Naive thymus-derived CD4-positive, alpha-beta T cell (primary cell): ENCODE measurements at regions not wholly inside any gene's neighbourhood (a gene's known extent, or its start where the extent isn't known, plus 50 kb on each side); places are given as distances from the start of the nearest gene placed in this dataset.
"Not testable (repeated sequence)": the region's sequence is repeated elsewhere in the genome, so short reads cannot be mapped to it uniquely, and the experiment has no call there.

ENCODE experiments used
- ATAC-seq: fragments of 150-1000 bp; cut with Tn5 transposase; 2 replicates; pipeline ENCODE4 v1.10.0; 2021; ENCODE audit warnings: mild to moderate bottlenecking, moderate library complexity
- CTCF ChIA-PET: fragments of 350-600 bp; sonication (Branson Sonifier 250); formaldehyde crosslinking; loops from one replicate; lab custom pipeline; 2021; ENCODE audit warnings: antibody characterized with exemption; lab: Charles Lee
- POLR2A ChIA-PET: fragments of 350-600 bp; sonication (Branson Sonifier 250); formaldehyde crosslinking; loops from one replicate; lab custom pipeline; 2021; ENCODE audit warnings: antibody characterized with exemption, inconsistent platforms; lab: Charles Lee
- DNase-seq, 9 donors: peaks; one replicate each; pipeline versions ENCODE4 v3.0.0 to v3.0.0-alpha.2; 2020 to 2022; ENCODE audit warnings: mixed read lengths in 1 of 9
- H3K27ac ChIP-seq: one replicate; pipeline ENCODE4 v1.7.0; 2013; ENCODE audit warnings: mild to moderate bottlenecking, low read depth, low read length, moderate library complexity
- H3K27me3 ChIP-seq, 2 donors: one replicate each; pipeline ENCODE4 v1.7.0; 2013; ENCODE audit warnings: low read length in 2 of 2, mild to moderate bottlenecking in 2 of 2, moderate library complexity in 2 of 2; ENCODE audit not compliant: control insufficient read depth in 2 of 2, insufficient read depth in 2 of 2
- H3K36me3 ChIP-seq, 3 experiments: 1 replicate in 2 of 3; 2 replicates in 1 of 3; pipeline ENCODE4 v1.7.0; 2013; ENCODE audit warnings: low read length in 3 of 3, mild to moderate bottlenecking in 3 of 3, moderate library complexity in 1 of 3; ENCODE audit not compliant: insufficient read depth in 3 of 3, control insufficient read depth in 2 of 3
- H3K4me1 ChIP-seq, 2 donors: one replicate each; pipeline ENCODE4 v1.7.0; 2013; ENCODE audit warnings: low read length in 2 of 2, mild to moderate bottlenecking in 2 of 2, moderate library complexity in 1 of 2; ENCODE audit not compliant: control insufficient read depth in 2 of 2, insufficient read depth in 2 of 2
- H3K4me3 ChIP-seq: 2 replicates; pipeline ENCODE4 v1.7.0; 2013; ENCODE audit warnings: mild to moderate bottlenecking, low read length
- H3K9me3 ChIP-seq, 3 experiments: 1 replicate in 2 of 3; 2 replicates in 1 of 3; pipeline ENCODE4 v1.7.0; 2013; ENCODE audit warnings: low read length in 3 of 3; ENCODE audit not compliant: control insufficient read depth in 2 of 3
- H3K27ac Mint-ChIP-seq, 9 donors: one replicate each; pipeline ENCODE4 v1.8.0; 2020 to 2022; ENCODE audit warnings: mixed read lengths in 9 of 9, mild to moderate bottlenecking in 8 of 9, moderate library complexity in 5 of 9, inconsistent platforms in 2 of 9
- H3K27me3 Mint-ChIP-seq, 5 donors: one replicate each; pipeline ENCODE4 v1.8.0; 2021 to 2022; ENCODE audit warnings: mixed read lengths in 5 of 5, mild to moderate bottlenecking in 1 of 5
- H3K36me3 Mint-ChIP-seq, 5 donors: one replicate each; pipeline ENCODE4 v1.8.0; 2020 to 2022; ENCODE audit warnings: mixed read lengths in 5 of 5, mild to moderate bottlenecking in 3 of 5, inconsistent platforms in 1 of 5
- H3K4me1 Mint-ChIP-seq, 7 donors: one replicate each; pipeline ENCODE4 v1.8.0; 2020 to 2022; ENCODE audit warnings: mixed read lengths in 7 of 7, mild to moderate bottlenecking in 3 of 7, inconsistent platforms in 1 of 7
- H3K4me3 Mint-ChIP-seq, 10 donors: one replicate each; pipeline ENCODE4 v1.8.0; 2020 to 2022; ENCODE audit warnings: mild to moderate bottlenecking in 10 of 10, mixed read lengths in 10 of 10, moderate library complexity in 6 of 10, inconsistent platforms in 2 of 10
- H3K9me3 Mint-ChIP-seq, 11 donors: one replicate each; pipeline ENCODE4 v1.8.0; 2020 to 2022; ENCODE audit warnings: mixed read lengths in 11 of 11, mild to moderate bottlenecking in 4 of 11, inconsistent platforms in 1 of 11, moderate library complexity in 1 of 11
- intact Hi-C, 2 donors: fragments of 100-400 bp; cut with micrococcal nuclease; formaldehyde crosslinking; loops; one replicate each; pipeline ENCODE4 v1.15.1; 2023

DNA sequence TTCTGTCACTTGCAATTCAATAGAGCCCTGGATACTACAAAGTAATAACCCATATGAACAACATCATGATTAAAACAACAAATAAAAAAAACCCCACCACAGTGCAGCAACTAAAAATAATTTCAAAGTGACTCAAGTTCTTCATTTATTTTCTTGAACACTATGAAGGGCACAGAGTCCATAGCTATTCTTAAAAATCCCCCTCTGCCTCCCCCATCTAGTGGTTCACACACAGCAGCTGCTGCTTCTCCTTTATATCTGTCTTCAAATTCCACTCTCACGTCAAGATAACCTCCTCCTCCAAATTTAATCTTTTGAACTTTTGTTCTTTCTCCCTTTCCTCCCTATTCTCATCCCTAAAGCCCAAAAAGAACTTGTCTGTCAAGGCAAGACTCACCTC lies 591.3 kb downstream of the ZEB2 start:
- CTCF ChIA-PET = no interaction called here
- Mint-ChIP-seq H3K27me3 (peaks cover 25 to 42% (median 35%) of the 10 kb centered on the region in 5 donors), H3K4me3 (no peak overlapping the region)

DNA sequence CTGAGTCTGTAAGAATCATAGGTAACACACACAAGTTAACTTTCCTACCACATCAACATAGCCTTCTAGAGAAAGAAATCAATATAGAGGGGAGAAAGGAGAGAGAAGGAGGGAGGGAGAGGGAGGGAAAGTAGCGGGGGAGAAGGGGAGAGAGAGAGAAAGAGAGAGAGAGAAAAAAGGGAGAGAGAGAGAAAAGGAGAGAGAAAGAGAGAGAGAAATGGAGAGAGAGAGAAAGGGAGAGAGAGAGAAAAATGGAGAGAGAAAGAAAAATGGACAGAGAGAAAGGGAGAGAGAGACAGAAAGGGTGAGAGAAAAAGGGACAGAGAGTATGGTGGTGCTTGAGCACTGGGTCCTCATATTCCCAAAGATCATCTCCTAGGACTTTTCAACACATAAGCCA lies 591.7 kb downstream of the ZEB2 start:
- DNase-seq = no peak
- no peaks in the 10 kb centered on the region for H3K4me1 ChIP-seq
- peaks cover 0 to 4% (median 0%) of the 10 kb centered on the region in 11 donors for H3K9me3 Mint-ChIP-seq
- H3K27ac ChIP-seq = no peak overlapping the region
- no peaks in the 10 kb centered on the region for H3K36me3 ChIP-seq
- H3K27ac Mint-ChIP-seq = no peak overlapping the region
- H3K4me3 Mint-ChIP-seq = no peak overlapping the region
- no peak overlapping the region for H3K4me3 ChIP-seq
- H3K9me3 ChIP-seq = no peaks in the 10 kb centered on the region
- ATAC-seq = no peak
- CTCF ChIA-PET = no interaction called here
- intact Hi-C loops = no loop called here
- POLR2A ChIA-PET = no interaction called here
- H3K36me3 Mint-ChIP-seq = no peaks in the 10 kb centered on the region
- H3K27me3 Mint-ChIP-seq = peaks cover 20 to 42% (median 32%) of the 10 kb centered on the region in 5 donors
- H3K4me1 Mint-ChIP-seq = no peaks in the 10 kb centered on the region
- H3K27me3 ChIP-seq = no peaks in the 10 kb centered on the region

More for the DNA sequence above, 591.3 kb downstream of the ZEB2 start:
- Histone ChIP-seq H3K4me3 (no peak overlapping the region), H3K27ac (no peak overlapping the region), H3K9me3 (no peaks in the 10 kb centered on the region), H3K27me3 (no peaks in the 10 kb centered on the region), H3K4me1 (no peaks in the 10 kb centered on the region), H3K36me3 (no peaks in the 10 kb centered on the region)
- POLR2A ChIA-PET = no interaction called here
- H3K9me3 Mint-ChIP-seq = peaks cover 0 to 4% (median 0%) of the 10 kb centered on the region in 11 donors
- no peaks in the 10 kb centered on the region for H3K4me1 Mint-ChIP-seq
- intact Hi-C loops = no loop called here
- no peak for DNase-seq
- H3K27ac Mint-ChIP-seq = no peak overlapping the region
- no peak for ATAC-seq
- no peaks in the 10 kb centered on the region for H3K36me3 Mint-ChIP-seq

DNA sequence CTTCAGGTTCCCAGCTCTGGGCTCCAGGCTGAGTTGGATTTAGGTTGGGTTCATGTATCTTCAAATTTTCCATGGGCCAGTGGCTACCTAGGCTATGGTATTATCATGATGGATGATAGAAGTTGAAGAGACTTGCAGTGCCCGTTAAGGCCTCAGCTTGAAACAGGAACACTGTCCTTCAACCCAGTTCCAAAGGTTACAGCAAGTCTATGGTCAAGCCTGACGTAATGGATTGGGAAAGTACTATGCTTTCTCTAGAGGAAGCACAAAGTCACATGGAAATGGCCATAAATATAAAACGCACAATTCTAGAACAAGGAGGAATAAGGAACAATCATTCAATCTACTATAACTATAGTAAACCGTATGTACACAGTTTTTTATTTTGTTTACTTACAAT lies 593.2 kb downstream of the ZEB2 start:
- DNase-seq = no peak
- Histone ChIP-seq H3K9me3 (no peaks in the 10 kb centered on the region), H3K27ac (no peak overlapping the region), H3K4me3 (no peak overlapping the region), H3K27me3 (no peaks in the 10 kb centered on the region), H3K4me1 (no peaks in the 10 kb centered on the region), H3K36me3 (no peaks in the 10 kb centered on the region)
- ATAC-seq = no peak
- no peak overlapping the region for H3K27ac Mint-ChIP-seq
- intact Hi-C loops = no loop called here
- peaks cover 14 to 32% (median 22%) of the 10 kb centered on the region in 5 donors for H3K27me3 Mint-ChIP-seq
- no peaks in the 10 kb centered on the region for H3K36me3 Mint-ChIP-seq
- CTCF ChIA-PET = no interaction called here
- no peaks in the 10 kb centered on the region for H3K4me1 Mint-ChIP-seq
- peaks cover 0 to 6% (median 1%) of the 10 kb centered on the region in 11 donors for H3K9me3 Mint-ChIP-seq
- H3K4me3 Mint-ChIP-seq = no peak overlapping the region
- POLR2A ChIA-PET = no interaction called here

DNA sequence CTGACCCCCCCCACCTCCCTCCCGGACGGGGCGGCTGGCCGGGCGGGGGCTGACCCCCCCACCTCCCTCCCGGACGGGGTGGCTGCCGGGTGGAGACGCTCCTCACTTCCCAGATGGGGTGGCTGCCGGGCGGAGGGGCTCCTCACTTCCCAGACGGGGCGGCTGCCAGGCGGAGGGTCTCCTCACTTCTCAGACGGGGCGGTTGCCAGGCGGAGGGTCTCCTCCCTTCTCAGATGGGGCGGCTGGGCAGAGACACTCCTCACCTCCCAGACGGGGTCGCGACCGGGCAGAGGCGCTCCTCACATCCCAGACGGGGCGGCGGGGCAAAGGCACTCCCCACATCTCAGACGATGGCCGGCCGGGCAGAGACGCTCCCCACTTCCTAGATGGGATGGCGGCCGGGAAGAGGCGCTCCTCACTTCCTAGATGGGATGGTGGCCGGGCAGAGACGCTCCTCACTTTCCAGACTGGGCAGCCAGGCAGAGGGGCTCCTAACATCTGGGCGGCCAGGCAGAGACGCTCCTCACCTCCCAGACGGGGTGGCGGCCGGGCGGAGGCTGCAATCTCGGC lies 597.6 kb downstream of the ZEB2 start:
- Mint-ChIP-seq H3K9me3 (peaks cover 9 to 30% (median 19%) of the 10 kb centered on the region in 11 donors), H3K36me3 (peaks cover 0 to 16% (median 6%) of the 10 kb centered on the region in 5 donors), H3K27me3 (peaks cover 4 to 15% (median 11%) of the 10 kb centered on the region in 5 donors)
- intact Hi-C loops, CTCF ChIA-PET, H3K4me3 ChIP-seq, POLR2A ChIA-PET, H3K36me3 ChIP-seq, H3K4me3 Mint-ChIP-seq, H3K4me1 ChIP-seq, ATAC-seq, H3K27ac Mint-ChIP-seq, H3K27ac ChIP-seq, H3K4me1 Mint-ChIP-seq, DNase-seq, H3K27me3 ChIP-seq: not testable (repeated sequence)
- H3K9me3 ChIP-seq = peaks cover 0 to 13% (median 0%) of the 10 kb centered on the region in 3 experiments

DNA sequence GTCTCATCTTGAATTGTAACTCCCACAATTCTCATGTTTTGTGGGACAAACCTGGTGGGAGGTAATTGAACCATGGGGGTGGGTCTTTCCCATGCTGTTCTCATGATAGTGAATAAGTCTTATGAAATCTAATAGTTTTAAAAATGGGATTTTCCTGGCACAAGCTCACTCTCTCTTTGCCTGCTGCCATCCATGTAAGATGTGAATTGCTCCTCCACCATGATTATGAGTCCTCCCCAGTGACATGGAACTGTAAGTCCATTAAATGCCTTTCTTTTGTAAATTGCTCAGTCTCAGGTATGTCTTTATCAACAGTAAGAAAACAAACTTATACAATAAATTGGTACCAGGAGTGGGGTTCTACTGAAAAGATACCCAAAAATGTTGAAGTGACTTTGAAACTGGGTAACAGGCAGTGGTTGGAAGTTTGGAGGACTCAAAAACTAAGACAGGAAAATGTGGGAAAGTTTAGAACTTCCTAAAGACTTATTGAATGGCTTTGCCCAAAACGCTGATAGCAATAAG lies 601.4 kb downstream of the ZEB2 start:
- peaks cover 0 to 16% (median 6%) of the 10 kb centered on the region in 5 donors for H3K36me3 Mint-ChIP-seq
- H3K27me3 Mint-ChIP-seq = peaks cover 0 to 9% (median 5%) of the 10 kb centered on the region in 5 donors
- H3K9me3 Mint-ChIP-seq = peaks cover 10 to 40% (median 19%) of the 10 kb centered on the region in 11 donors
- H3K27ac Mint-ChIP-seq = no peak overlapping the region
- Histone ChIP-seq H3K4me3 (no peak overlapping the region), H3K9me3 (peaks cover 0 to 13% (median 0%) of the 10 kb centered on the region in 3 experiments), H3K27me3 (no peaks in the 10 kb centered on the region), H3K27ac (no peak overlapping the region), H3K4me1 (no peaks in the 10 kb centered on the region), H3K36me3 (no peaks in the 10 kb centered on the region)
- ATAC-seq = no peak
- no peak for DNase-seq
- CTCF ChIA-PET = no interaction called here
- H3K4me1 Mint-ChIP-seq = no peaks in the 10 kb centered on the region
- H3K4me3 Mint-ChIP-seq = no peak overlapping the region
- POLR2A ChIA-PET = no interaction called here
- intact Hi-C loops = no loop called here

DNA sequence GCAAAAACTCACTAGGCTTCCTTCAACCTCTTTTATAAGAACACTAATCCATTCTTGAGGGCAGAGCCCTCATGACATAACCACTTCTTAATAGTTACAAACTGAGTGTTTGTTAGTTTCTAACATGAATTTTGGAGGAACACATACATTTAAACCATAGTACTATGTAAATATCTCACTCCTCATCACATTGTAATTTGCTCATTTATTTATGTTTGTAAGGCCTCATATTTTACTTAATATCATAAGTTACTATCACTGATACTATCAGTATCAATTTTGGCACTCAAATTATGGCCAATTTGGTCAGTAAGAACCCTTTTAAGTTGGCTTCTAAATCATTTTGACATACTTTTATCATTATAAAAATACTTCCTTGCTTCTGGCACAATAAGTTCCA lies 603.1 kb downstream of the ZEB2 start:
- intact Hi-C loops = no loop called here
- Mint-ChIP-seq H3K4me1 (no peaks in the 10 kb centered on the region), H3K4me3 (no peak overlapping the region), H3K36me3 (peaks cover 0 to 16% (median 6%) of the 10 kb centered on the region in 5 donors), H3K27ac (no peak overlapping the region), H3K9me3 (peaks cover 10 to 36% (median 19%) of the 10 kb centered on the region in 11 donors), H3K27me3 (peaks cover 0 to 10% (median 5%) of the 10 kb centered on the region in 5 donors)
- Histone ChIP-seq H3K27ac (no peak overlapping the region), H3K4me3 (no peak overlapping the region), H3K9me3 (peaks cover 0 to 13% (median 0%) of the 10 kb centered on the region in 3 experiments), H3K4me1 (no peaks in the 10 kb centered on the region), H3K36me3 (no peaks in the 10 kb centered on the region), H3K27me3 (no peaks in the 10 kb centered on the region)
- DNase-seq = no peak
- CTCF ChIA-PET = no interaction called here
- POLR2A ChIA-PET = no interaction called here
- ATAC-seq = no peak
